Mammary epithelial cell (primary cell): ENCODE measurements at regions not wholly inside any gene's neighbourhood (a gene's known extent, or its start where the extent isn't known, plus 50 kb on each side); places are given as distances from the start of the nearest gene placed in this dataset.

ENCODE experiments used
- EZH2 ChIP-seq: IDR thresholded peaks from 2 replicates; pipeline ENCODE4 v1.6.1; 2012; ENCODE audit warnings: low read length, inconsistent platforms, borderline replicate concordance
- TF ChIP-seq, protein P1 (sequence below), 2 donors: IDR thresholded peaks in 1 of 2; conservative IDR thresholded peaks in 1 of 2; 2 replicates each; pipeline ENCODE4 v1.5.1; 2011 to 2012; ENCODE audit warnings: inconsistent platforms in 2 of 2, low read length in 2 of 2, mild to moderate bottlenecking in 2 of 2, control low read depth in 1 of 2, low read depth in 1 of 2; ENCODE audit not compliant: insufficient read depth in 1 of 2; ENCODE audit errors: extremely low read depth in 1 of 2

DNA sequence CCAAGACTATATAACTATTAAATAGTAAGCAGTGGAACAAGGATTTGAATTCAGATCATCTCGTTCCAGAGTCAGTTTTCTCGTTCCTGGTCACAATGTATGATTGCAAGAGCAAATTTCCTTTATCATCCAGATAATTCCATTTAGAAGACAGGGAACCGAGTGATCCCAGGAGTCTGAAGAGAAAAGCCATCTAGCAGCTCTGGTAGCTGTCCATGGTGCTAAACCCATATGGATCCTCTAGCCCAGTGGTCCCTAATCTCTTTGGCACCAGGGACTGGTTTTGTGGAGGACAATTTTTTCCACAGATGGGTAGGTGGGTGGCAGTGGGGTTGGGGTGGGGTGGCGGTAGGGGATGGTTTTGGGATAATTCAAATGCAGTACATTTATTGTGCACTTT, 229.4 kb downstream of the PTPRU start:
- TF ChIP-seq, protein P1, sequence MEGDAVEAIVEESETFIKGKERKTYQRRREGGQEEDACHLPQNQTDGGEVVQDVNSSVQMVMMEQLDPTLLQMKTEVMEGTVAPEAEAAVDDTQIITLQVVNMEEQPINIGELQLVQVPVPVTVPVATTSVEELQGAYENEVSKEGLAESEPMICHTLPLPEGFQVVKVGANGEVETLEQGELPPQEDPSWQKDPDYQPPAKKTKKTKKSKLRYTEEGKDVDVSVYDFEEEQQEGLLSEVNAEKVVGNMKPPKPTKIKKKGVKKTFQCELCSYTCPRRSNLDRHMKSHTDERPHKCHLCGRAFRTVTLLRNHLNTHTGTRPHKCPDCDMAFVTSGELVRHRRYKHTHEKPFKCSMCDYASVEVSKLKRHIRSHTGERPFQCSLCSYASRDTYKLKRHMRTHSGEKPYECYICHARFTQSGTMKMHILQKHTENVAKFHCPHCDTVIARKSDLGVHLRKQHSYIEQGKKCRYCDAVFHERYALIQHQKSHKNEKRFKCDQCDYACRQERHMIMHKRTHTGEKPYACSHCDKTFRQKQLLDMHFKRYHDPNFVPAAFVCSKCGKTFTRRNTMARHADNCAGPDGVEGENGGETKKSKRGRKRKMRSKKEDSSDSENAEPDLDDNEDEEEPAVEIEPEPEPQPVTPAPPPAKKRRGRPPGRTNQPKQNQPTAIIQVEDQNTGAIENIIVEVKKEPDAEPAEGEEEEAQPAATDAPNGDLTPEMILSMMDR (conservative IDR thresholded peaks at IDR 0.05 in 1 of 2, IDR thresholded peaks at IDR 0.05 in 1 of 2; ENCODE audit: extremely low read depth in 1 of 2, insufficient read depth in 1 of 2, low read depth in 1 of 2, low read length in 2 of 2): no peak
- TF ChIP-seq EZH2: no peak
